ENCODE measurements at regions not wholly inside any gene's neighbourhood (a gene's known extent, or its start where the extent isn't known, plus 50 kb on each side); places are given as distances from the start of the nearest gene placed in this dataset.

- TF ChIP-seq EZH2phosphoT487 (IDR thresholded peaks at IDR 0.05; ENCODE audit: low read length) = no peak
- TF ChIP-seq CTCF (IDR thresholded peaks at IDR 0.05; ENCODE audit: low read length) = no peak
- TF ChIP-seq EZH2 (optimal IDR thresholded peaks at IDR 0.05; ENCODE audit: low read depth, low read length) = no peak
- Histone ChIP-seq H3K27ac (ENCODE audit: low read length) (no peak overlapping the region), H3K79me2 (ENCODE audit: low read length) (no peaks in the 10 kb centered on the region), H3K36me3 (replicated peaks; ENCODE audit: insufficient read depth, low read length) (no peaks in the 10 kb centered on the region), H3K9me3 (replicated peaks; ENCODE audit: insufficient read depth, low read length) (no peaks in the 10 kb centered on the region), H2AFZ (ENCODE audit: low read length) (no peak overlapping the region), H3K9me2 (replicated peaks; ENCODE audit: insufficient read depth, low read length) (no peaks in the 10 kb centered on the region), H3K4me3 (ENCODE audit: low read length) (no peak overlapping the region), H4K20me1 (ENCODE audit: insufficient read depth, low read length) (no peaks in the 10 kb centered on the region), H3K4me1 (ENCODE audit: low read length) (no peaks in the 10 kb centered on the region), H3K27me3 (replicated peaks; ENCODE audit: insufficient read depth, low read length) (no peaks in the 10 kb centered on the region), H3K4me2 (ENCODE audit: low read depth, low read length) (no peak overlapping the region), H3K9ac (ENCODE audit: low read length) (no peak overlapping the region), H3F3A (ENCODE audit: insufficient read depth, low read length) (no peaks in the 10 kb centered on the region)
- DNase-seq = no peak
Observed at GRCh38 chr5:61614606-61615005, 282.5 kb downstream of the ZSWIM6 start.

GRCh38 chr5:61617039-61617438 lies 285.0 kb downstream of the ZSWIM6 start:
- Histone ChIP-seq H3K27me3 (replicated peaks; ENCODE audit: insufficient read depth, low read length) (no peaks in the 10 kb centered on the region), H2AFZ (ENCODE audit: low read length) (no peak overlapping the region), H3K36me3 (replicated peaks; ENCODE audit: insufficient read depth, low read length) (no peaks in the 10 kb centered on the region), H3K9me2 (replicated peaks; ENCODE audit: insufficient read depth, low read length) (no peaks in the 10 kb centered on the region), H3K27ac (ENCODE audit: low read length) (no peak overlapping the region), H3K4me2 (ENCODE audit: low read depth, low read length) (no peak overlapping the region), H4K20me1 (ENCODE audit: insufficient read depth, low read length) (no peaks in the 10 kb centered on the region), H3K4me1 (ENCODE audit: low read length) (no peaks in the 10 kb centered on the region), H3K9me3 (replicated peaks; ENCODE audit: insufficient read depth, low read length) (no peaks in the 10 kb centered on the region), H3K4me3 (ENCODE audit: low read length) (no peak overlapping the region), H3F3A (ENCODE audit: insufficient read depth, low read length) (no peaks in the 10 kb centered on the region), H3K79me2 (ENCODE audit: low read length) (no peaks in the 10 kb centered on the region), H3K9ac (ENCODE audit: low read length) (no peak overlapping the region)
- DNase-seq = no peak
- TF ChIP-seq CTCF (IDR thresholded peaks at IDR 0.05; ENCODE audit: low read length) = no peak
- TF ChIP-seq EZH2phosphoT487 (IDR thresholded peaks at IDR 0.05; ENCODE audit: low read length) = no peak
- no peak for TF ChIP-seq EZH2 (optimal IDR thresholded peaks at IDR 0.05; ENCODE audit: low read depth, low read length)

- Histone ChIP-seq H3K79me2 (ENCODE audit: low read length) (no peaks in the 10 kb centered on the region), H3F3A (ENCODE audit: insufficient read depth, low read length) (no peaks in the 10 kb centered on the region), H3K9me2 (replicated peaks; ENCODE audit: insufficient read depth, low read length) (no peaks in the 10 kb centered on the region), H3K36me3 (replicated peaks; ENCODE audit: insufficient read depth, low read length) (no peaks in the 10 kb centered on the region), H3K4me3 (ENCODE audit: low read length) (no peak overlapping the region), H4K20me1 (ENCODE audit: insufficient read depth, low read length) (no peaks in the 10 kb centered on the region), H3K27me3 (replicated peaks; ENCODE audit: insufficient read depth, low read length) (no peaks in the 10 kb centered on the region), H3K9ac (ENCODE audit: low read length) (no peak overlapping the region), H2AFZ (ENCODE audit: low read length) (no peak overlapping the region), H3K4me2 (ENCODE audit: low read depth, low read length) (no peak overlapping the region), H3K27ac (ENCODE audit: low read length) (no peak overlapping the region), H3K9me3 (replicated peaks; ENCODE audit: insufficient read depth, low read length) (no peaks in the 10 kb centered on the region), H3K4me1 (ENCODE audit: low read length) (no peaks in the 10 kb centered on the region)
- DNase-seq = no peak
- TF ChIP-seq EZH2 (optimal IDR thresholded peaks at IDR 0.05; ENCODE audit: low read depth, low read length) (no peak), CTCF (IDR thresholded peaks at IDR 0.05; ENCODE audit: low read length) (no peak), EZH2phosphoT487 (IDR thresholded peaks at IDR 0.05; ENCODE audit: low read length) (no peak)
Observed at GRCh38 chr5:61617995-61618525, 286.0 kb downstream of the ZSWIM6 start.
